Activated CD8-positive, alpha-beta memory T cell treated with anti-CD3 and anti-CD28 coated beads for 4 hours (primary cell): ENCODE measurements at regions not wholly inside any gene's neighbourhood (a gene's known extent, or its start where the extent isn't known, plus 50 kb on each side); places are given as distances from the start of the nearest gene placed in this dataset.

Experiments used
- DNase-seq, 2 donors: peaks; one replicate each; pipeline ENCODE4 v3.0.0-alpha.2; 2020; ENCODE audit warnings: low read depth in 2 of 2

DNA sequence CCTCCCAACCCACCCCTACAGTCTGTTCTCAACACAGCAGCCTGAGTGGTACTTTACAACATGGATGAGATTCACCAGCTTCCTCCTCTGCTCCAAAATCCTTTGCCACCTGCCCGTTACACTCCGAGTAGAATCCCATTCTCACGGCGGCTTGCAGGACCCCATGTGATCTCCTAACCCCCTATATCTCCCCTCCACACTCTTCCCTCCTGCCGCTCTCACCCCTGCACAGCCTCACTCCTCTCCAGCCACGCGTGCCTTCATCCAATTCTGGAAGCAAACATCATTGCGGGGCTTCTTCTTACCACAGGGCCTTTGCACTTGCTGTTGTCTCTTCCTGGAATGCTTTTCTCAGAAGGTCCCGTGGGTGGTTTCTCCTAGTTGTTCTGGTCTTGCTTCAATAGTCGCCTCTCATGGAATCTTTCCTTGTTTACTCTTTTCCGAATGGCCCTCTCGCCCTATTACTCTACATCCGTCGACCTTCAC, 472.3 kb downstream of the CDH26 start:
- DNase-seq: no peak

DNA sequence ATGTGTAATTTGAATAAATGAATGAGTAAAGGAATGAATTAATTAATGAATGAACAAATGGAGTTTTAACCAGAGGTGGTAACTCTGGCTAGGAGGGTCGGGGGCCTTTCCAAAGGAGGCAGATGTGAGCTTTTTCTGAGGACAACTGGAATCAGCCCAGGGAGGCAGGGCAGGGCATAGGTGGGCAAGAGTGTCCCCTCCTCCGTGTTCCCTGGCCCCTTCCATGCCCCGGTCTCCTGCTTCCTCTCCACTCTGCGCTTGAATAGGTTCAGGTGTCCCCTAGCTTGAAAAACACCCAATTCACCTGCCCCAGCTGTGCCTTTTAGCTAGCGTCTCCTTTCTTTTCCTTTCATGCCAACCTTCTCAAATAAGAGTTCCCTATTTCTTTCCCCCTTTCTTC, 473.1 kb downstream of the CDH26 start:
- no peak for DNase-seq

DNA sequence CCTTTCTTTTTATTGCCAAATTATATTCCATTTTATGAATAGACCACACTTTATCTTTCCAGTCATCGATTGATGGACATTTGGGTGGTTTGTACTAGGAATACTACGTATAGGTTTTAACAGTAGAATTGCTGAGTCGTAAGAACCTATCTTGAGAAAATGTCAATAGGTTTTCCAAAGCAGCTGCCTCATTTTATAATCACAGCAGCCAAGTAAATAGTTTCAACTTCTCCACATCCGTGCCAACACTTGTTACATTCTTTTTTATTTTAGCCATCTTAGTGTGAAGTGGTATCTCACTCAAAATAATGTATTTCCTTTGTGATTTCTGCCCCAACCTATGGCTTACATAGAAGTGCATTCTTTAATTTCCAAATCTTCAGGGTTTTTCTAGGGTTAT, 479.2 kb downstream of the CDH26 start:
- DNase-seq: no peak

DNA sequence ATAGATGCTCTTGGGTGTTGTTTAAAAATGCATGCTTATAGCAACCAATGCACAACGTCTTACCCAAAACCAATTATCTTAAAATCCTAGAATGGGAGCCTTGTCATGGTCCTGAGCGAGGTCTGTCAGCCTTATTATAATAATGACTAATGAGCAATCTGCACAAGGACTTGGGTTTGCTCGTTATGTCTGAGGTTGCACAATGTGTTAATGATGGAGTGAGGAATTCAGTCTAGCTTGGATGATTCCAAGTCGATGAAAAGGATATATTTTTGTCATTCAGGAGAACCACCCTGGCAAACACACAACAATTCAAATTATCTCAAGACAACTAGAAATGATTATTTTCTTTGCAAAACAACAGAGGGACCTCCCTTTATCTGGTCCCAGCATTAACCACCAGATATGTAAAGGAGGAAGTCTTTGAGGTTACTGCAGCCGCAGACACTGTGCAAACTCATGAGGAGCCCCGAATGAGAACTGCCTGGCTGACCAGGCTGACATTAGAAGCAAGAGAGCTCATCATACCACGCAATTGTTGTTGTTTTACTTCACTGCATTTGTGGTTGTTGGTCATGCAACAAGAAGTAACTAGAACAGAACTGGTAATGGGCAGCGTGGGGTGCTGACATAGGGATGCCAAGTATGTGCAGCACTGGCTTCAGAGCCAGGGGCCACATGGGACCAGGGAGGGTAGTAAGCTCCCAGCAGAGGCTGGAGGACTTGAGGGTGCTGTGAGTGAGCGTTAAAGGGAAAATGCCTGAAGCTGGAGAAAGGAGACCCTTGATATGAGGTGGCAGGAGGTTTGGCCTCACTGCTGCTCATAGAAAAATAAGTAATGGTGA, 488.3 kb downstream of the CDH26 start:
- DNase-seq: no peak

DNA sequence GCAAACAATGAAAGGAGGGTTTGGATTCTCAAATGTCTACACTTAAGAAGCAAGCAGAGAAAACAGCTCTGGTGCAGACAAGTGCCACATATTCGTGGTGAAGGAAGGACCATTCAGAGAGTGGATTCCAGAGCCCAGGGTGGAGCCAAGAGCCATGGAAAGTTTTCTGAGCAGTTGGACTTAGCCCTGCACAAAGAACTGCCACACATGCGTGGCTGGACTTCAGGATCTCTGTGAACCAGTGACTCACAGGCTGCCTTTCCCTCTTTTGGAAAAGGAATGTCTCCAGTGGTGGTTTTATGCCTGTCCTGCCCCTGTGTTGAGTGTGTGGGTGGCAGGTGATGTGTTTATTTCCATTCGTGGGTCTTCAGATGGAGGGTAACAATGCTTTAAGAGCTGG, 489.5 kb downstream of the CDH26 start:
- DNase-seq: no peak

DNA sequence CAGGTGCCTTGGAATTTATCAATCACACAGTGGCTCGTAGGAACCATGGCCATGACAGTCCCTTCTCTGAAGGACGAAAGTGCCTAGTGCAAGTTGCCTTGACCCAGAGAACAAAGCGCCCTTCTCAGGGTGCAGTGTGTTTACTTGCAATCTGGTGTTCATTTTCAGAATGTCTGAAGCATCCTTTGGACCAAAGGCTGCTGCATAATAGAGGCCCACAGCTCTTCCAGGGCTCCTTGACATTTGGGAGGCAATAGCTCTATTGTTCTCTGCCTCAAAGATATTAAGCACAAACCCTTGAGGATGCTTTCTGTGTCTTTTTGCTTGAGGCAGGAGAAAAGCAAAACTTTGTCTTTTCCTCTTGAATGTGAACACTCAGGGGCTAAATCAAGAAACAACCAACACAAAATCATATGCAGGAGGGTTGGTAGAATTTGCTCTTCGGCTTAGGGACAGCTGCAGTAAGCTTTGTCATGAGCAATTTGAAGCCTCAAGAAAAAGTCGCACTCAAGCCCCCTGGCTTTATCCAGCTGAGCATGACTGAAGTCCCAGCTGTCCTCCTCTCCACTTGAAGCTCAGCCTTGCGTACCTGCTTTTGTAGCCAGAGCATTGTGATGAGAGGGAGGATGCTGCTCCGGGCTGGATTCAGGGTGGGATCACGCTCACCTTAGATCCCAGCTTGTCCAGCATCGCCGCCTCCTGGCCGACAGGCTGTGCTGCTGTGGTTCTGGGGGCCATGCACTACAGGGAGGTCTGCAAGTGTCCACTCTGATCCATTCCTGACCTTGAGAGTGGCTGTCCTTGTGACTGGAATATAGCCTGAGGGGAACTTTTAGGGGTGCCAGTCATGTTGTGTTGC, 495.4 kb downstream of the CDH26 start:
- no peak for DNase-seq

DNA sequence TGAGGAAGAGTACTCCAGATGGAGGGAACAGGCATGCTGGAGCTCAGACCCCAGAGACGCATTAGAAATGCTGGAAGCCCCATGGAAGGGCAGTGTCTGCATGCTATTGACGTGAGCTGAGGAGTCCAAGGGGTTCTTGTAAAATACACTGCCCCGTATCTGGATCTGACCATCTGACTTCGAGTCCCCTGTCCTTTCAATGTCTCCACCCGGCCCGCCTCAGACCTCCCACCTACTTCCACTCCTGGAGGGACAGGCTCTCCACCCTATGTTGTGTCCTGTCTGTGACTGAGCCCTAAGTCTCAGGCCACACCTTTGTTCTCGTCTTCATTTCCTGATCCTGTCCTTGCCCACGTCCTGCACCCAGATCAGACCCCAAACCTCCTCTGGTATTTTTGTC, 496.3 kb downstream of the CDH26 start:
- DNase-seq: no peak

DNA sequence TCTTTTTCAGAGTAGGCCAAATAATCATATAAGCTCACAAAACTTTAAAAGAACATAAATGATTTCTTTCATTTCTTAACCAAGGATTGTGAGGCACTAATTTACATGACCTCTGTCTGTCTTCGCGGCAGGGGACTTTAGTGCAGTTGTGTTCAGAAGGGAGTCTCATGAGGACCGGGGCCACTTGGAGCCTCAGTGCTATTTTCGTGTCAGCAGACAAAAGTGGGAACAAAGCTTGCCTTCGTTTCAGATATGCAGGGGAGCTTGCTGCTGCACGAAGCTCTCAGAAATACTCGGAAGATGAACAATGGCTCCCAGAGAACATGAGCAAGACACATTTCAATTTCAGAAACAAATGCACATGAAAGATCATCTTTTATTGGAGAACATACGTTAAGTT, 497.0 kb downstream of the CDH26 start:
- no peak for DNase-seq

DNA sequence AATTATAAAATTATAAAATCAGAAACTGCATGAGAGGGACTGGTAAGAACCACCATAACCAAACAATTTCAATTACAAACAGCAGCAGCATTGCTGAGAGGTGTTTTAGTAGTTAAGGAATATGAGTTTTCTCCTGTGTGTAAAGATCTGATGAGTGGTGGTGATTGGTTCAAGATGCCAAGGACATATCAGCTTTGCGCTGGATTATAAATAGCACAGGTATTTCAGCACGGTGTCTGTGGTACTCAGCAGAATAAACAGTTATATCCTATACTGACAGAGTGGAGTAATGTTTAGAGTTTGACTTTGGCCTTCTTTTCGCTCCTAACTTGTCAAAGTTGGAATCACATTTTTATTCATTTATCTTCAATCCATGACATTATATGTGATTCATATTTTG, 501.0 kb downstream of the CDH26 start:
- no peak for DNase-seq

DNA sequence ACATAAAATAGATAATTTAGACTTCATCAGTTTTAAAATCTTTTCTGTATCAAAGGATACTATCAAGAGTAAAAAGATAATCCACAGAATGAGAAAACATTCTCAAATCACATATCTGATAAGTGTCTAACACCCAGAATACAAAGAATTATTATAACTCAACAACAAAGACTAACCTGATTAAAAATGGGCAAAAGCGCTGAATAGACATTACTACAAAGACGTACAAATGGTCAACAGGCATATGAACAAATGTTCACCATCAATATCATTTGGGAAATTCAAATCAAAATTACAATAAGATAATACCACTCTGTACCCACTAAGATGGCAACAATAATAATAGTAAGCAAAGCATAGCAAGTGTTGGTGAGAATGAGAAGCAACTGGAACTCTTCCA, 503.8 kb downstream of the CDH26 start:
- DNase-seq: no peak

DNA sequence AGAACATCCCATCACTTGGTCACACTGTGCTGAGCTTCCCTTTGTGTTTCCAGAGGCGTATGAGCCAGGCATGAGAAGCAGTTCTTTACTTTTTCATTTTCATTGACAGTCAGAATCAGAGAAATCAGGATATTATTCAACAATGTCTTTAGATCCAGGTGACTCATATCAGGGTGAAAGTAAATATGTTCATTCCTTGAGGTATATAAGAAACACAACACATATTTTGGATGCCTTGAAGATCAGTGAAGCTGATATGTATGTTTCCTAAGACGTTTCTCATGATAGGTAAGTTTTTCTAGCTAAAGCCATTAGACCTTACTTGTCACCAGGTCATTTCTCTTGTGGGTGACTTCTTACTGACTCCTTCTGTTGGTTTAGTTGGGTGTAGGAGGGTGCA, 505.6 kb downstream of the CDH26 start:
- DNase-seq: no peak

DNA sequence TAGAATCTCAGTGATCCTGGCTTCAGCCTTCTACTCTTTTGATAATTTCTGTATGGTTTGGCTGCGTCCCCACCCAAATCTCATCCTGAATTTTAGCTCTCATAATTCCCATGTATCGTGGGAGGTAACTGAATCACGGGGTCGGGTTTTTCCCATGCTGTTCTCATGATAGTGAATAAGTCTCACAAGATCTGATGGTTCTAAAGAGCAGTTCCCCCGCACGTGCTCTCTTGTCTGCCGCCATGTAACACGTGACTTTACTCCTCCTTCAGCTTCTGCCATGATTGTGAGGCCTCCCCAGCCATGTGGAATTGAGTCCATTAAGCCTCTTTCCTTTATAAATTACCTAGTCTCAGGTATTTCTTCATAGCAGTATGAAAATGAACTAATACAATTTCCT, 507.2 kb downstream of the CDH26 start:
- no peak for DNase-seq

DNA sequence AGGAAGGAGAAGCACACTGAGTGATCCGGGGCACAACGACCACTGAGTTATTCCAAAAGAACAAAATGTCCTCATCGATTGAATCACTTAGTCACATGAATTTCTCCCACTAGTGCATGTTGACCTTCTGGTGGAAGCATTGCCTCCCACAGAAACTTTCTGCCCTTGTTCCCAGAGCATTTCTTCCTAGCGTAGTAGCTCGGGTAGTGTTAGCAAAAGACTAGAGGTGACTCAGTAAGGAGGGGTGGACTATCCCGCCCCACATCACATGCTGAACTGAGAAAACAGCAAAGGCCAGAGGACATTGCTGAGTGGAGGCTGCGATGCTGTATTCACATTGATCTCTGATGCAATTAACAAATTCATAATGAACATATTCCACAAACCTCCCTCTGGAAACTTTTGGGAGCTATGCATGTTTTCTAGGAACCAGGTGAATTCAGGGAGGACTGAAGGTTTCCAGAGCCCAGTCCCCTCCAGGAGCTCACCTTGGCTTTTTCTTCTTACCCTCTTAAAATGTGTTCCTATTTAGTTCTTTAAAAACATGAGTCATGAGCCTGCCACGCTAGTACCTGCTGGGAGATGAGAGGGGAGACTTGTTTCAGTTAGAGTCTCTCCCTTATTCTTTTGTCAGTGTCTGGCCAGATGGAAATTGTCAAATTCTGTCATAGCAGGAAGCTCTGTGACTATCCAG, 507.9 kb downstream of the CDH26 start:
- DNase-seq: no peak

DNA sequence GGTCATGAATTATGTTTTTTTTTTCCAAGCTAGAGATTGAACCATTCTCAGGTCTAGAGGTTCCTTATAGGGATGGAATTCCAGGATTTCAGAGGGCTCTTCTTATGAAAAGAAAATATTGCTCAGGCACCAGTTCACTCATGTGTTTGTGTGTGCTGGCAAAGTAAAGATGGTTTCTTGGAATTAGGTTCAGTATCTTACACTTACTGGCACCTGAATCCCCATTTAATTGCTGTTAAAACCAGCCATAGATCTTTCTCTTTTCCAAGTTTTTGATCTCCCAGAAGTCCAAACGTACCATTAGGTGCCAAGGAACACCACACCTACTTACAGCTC, 508.4 kb downstream of the CDH26 start:
- DNase-seq: no peak

DNA sequence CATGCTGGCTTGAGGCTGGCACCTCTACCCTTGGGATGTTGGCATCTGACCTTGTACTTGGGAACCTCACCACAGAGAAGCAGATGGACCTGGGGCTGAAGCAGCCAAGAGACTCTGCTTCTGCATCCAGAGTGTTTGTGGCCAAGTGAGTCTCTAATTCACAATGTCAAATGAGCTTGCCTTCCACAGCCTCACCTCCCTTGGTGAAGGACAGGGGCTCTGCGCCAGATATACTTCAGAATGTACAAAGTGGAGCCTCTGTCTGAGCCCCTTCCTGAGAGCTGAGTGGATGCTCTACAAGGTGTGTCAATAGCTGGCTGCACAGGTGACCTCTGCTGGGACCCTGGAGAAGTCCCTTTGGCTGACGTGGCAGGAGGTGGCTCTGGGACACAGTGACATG, 508.9 kb downstream of the CDH26 start:
- DNase-seq: no peak

DNA sequence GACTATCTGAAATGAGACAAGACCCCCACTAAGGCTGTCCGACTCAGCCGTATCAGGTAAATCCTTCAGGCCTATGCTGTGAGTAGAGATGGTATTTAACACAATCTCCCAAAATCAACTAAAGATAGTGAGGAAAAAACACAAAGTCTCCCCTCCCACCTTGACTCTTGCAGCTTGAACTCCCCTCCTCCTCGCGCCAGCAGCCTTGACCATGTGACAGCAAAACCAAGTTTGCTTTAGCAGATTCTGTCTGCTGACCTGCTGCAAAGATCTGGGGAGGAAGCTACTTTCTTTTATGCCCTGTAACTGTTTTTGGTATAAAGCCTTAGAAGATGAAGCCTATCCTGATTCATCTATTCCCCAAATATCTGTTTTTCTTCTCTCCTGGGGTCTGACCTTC, 509.5 kb downstream of the CDH26 start:
- no peak for DNase-seq

DNA sequence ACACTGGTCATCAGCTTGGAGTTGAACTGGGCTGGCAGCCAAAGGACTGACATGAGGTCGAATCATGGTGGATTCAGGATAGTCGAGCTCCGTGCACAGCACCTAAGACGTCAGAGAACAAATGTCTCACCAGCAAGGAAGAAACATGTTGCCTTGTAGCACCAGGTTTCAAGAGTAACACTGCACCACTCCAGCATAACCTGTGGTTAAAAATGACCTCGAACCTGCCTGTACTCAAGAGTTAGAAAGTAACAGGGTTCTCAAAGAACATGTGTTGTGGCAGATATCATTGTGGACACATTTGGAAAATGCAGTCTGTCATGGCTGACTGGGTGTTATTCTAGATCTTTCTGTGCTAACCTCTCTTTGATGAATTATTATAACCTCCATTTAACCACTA, 511.6 kb downstream of the CDH26 start:
- no peak for DNase-seq

DNA sequence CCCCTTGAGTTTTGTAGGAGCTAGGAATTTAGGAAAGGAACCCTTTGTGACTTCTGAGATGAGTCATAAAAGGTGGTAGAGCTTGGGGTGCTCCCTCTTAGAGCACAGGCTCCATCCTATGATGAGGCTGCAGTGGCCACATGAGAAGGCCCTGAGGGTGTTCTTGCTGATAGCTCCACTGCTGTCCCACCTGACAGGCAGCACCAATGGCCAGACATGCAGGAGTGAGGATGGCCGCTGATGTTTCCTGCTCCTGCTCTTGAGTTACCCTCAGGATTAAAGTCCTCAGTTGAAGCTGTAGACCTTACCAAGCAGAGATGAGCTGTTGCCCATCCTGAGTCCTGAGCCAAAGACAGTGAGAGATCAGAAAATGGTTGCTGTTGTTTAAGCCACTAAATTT, 512.1 kb downstream of the CDH26 start:
- DNase-seq: no peak

DNA sequence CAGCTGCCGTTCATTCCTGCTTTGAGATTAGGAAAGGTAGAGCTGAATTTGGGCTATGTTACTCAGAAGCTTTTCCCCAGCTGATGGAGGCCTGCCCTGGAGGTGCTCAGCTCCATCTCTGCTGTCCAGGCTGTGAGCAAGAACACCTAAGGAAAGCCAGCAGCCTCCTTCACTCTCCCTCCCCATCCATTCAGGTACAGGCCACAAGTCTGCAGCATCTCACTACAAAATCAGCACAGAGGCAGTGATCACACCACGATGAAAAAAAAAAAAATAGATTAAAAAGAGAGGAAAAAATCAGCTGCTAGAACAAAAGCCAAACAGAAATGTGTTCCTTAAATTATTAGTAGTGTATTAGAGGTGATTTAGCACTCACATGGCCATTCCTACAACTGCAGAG, 515.0 kb downstream of the CDH26 start:
- no peak for DNase-seq

DNA sequence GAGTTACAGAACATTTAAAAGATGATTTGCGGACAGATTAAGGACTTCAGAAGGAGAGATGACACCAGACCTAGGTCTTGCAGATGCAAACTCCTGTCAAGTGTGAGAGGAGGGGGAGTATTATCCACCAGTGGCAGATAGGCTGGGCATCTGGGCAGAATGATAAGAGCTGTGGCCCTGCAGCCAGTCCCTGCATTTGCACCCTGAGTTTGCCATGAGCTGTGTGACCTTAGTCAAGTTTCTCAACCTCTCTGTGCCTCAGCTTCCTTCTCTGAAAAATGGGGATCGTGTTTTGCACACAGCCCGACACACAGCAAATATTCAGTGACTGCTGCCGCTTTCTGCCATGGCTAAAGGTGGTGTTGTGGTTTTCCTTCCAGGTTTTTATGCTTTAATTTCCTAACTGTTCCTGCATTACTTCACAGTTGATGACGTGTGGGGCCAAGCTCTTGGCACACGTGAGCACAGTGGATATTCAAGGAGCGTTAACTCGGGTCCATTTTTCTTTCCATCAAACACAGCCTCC, 516.2 kb downstream of the CDH26 start:
- no peak for DNase-seq

DNA sequence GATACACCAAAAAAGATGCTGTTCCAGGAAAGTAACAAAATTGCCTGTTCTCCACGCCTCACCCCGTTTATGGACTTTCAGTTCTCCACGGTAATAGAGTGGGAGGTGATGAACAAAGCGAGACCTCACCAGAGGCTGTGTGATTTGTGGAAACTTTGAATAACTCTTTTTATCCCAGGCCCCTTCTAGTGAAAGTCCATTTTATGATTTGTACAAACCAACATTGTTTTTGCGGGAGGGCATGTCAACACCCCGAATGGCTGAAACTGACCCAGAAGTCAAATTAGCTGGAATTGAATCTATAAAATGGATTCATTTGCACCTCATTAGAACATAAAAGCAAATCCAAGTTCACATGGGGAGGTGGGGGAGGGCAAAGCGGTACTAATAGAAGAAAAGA, 517.8 kb downstream of the CDH26 start:
- DNase-seq: no peak

DNA sequence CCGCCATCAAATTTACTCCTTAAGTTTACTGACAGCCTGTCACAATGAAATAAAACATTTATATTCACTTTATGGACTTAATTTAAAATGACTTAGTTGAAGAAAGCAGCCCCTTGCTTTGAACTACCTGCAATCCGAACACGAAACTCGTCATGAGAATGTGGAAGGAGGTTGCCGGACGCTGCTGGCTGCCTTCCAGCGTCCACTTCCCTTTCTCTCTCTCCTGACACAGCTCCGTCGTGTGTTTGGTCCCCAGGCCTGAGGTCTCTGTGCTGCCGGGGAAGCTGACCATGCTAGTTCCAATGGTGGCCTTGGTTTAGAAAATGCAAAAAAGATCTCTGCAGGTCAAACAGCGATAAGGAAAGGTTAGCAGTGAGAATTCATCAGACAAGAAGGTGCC, 519.7 kb downstream of the CDH26 start:
- DNase-seq: no peak
